GM23338 (cell line): ENCODE measurements at regions not wholly inside any gene's neighbourhood (a gene's known extent, or its start where the extent isn't known, plus 50 kb on each side); places are given as distances from the start of the nearest gene placed in this dataset.

Source experiments
- ATAC-seq: fragments of 200-7000 bp; cut with Tn5 transposase; 3 replicates; pipeline ENCODE4 v1.9.1; 2020
- DNase-seq: peaks from one replicate; pipeline ENCODE4 v3.0.0-alpha.2; 2015; ENCODE audit warnings: low spot score
- H2AFZ ChIP-seq: fragments of 200-600 bp; sonication (generic); 2 replicates; pipeline ENCODE4 v1.8.0; 2016; ENCODE audit warnings: antibody characterized with exemption, mild to moderate bottlenecking, moderate library complexity
- H3F3A ChIP-seq: fragments of 200-600 bp; sonication (generic); replicated peaks from 2 replicates; pipeline ENCODE4 v1.8.0; 2017; ENCODE audit warnings: antibody characterized with exemption, mixed run types, low read depth
- H3K27ac ChIP-seq: fragments of 200-600 bp; sonication (generic); 2 replicates; pipeline ENCODE4 v1.6.1; 2016; ENCODE audit warnings: low read depth
- H3K27me3 ChIP-seq: fragments of 200-600 bp; sonication (generic); 2 replicates; pipeline ENCODE4 v1.8.0; 2016; ENCODE audit warnings: mild to moderate bottlenecking, mixed run types, moderate library complexity; ENCODE audit not compliant: insufficient read depth
- H3K36me3 ChIP-seq: fragments of 200-600 bp; sonication (generic); 2 replicates; pipeline ENCODE4 v1.8.0; 2016; ENCODE audit warnings: mild to moderate bottlenecking; ENCODE audit not compliant: insufficient read depth
- H3K4me1 ChIP-seq: fragments of 200-600 bp; sonication (generic); 2 replicates; pipeline ENCODE4 v1.8.0; 2016; ENCODE audit warnings: mild to moderate bottlenecking, moderate library complexity; ENCODE audit not compliant: insufficient read depth
- H3K4me2 ChIP-seq: fragments of 200-600 bp; sonication (generic); 2 replicates; pipeline ENCODE4 v1.7.1; 2017; ENCODE audit warnings: mixed run types
- H3K4me3 ChIP-seq: fragments of 200-600 bp; sonication (generic); 2 replicates; pipeline ENCODE4 v1.6.1; 2016; ENCODE audit warnings: mixed run types
- H3K79me2 ChIP-seq: fragments of 200-600 bp; sonication (generic); replicated peaks from 2 replicates; pipeline ENCODE4 v1.8.0; 2017; ENCODE audit warnings: mild to moderate bottlenecking; ENCODE audit not compliant: insufficient read depth
- H3K9me2 ChIP-seq: fragments of 200-600 bp; sonication (generic); 2 replicates; pipeline ENCODE4 v1.8.0; 2017; ENCODE audit not compliant: insufficient read depth
- H4K20me1 ChIP-seq: fragments of 200-600 bp; sonication (generic); replicated peaks from 2 replicates; pipeline ENCODE4 v1.8.0; 2017; ENCODE audit warnings: mild to moderate bottlenecking; ENCODE audit not compliant: insufficient read depth
- H3K27ac Mint-ChIP-seq: 2 replicates; pipeline ENCODE4 v1.8.0; 2020; ENCODE audit warnings: inconsistent platforms, mild to moderate bottlenecking, moderate library complexity, mixed read lengths
- H3K27me3 Mint-ChIP-seq: 3 replicates; pipeline ENCODE4 v1.8.0; 2022; ENCODE audit warnings: low read depth, mild to moderate bottlenecking, moderate library complexity, mixed read lengths, inconsistent platforms; ENCODE audit not compliant: insufficient read depth, poor library complexity
- H3K36me3 Mint-ChIP-seq: 3 replicates; pipeline ENCODE4 v1.8.0; 2021; ENCODE audit warnings: low read depth, mild to moderate bottlenecking, inconsistent platforms, moderate library complexity, mixed read lengths
- H3K4me1 Mint-ChIP-seq: 3 replicates; pipeline ENCODE4 v1.8.0; 2020; ENCODE audit warnings: mild to moderate bottlenecking, inconsistent platforms, mixed read lengths
- H3K4me3 Mint-ChIP-seq: 3 replicates; pipeline ENCODE4 v1.8.0; 2021; ENCODE audit warnings: moderate library complexity, mild to moderate bottlenecking, inconsistent platforms, mixed read lengths
- H3K9me3 Mint-ChIP-seq: 3 replicates; pipeline ENCODE4 v1.8.0; 2020; ENCODE audit warnings: moderate library complexity, mild to moderate bottlenecking, inconsistent platforms, mixed read lengths
- CREB1 ChIP-seq: fragments of 250-450 bp; sonication (Bioruptor Pico); IDR thresholded peaks from 2 replicates; pipeline ENCODE4 v1.5.0; 2020; ENCODE audit warnings: low read depth, mild to moderate bottlenecking, moderate library complexity
- ETS1 ChIP-seq: IDR thresholded peaks from 2 replicates; pipeline ENCODE4 v1.6.1; 2016; ENCODE audit warnings: antibody characterized with exemption
- EZH2 ChIP-seq: fragments of 200-600 bp; sonication (generic); IDR thresholded peaks from one replicate; pipeline ENCODE4 v1.8.0; 2017; ENCODE audit warnings: antibody characterized with exemption, mild to moderate bottlenecking, low read depth; ENCODE audit not compliant: unreplicated experiment
- EZH2phosphoT487 ChIP-seq: fragments of 200-600 bp; sonication (generic); IDR thresholded peaks from one replicate; pipeline ENCODE4 v1.8.1; 2018; ENCODE audit warnings: antibody characterized with exemption; ENCODE audit not compliant: unreplicated experiment
- JUNB ChIP-seq: IDR thresholded peaks from one replicate; pipeline ENCODE4 v1.6.1; 2016; ENCODE audit warnings: antibody characterized with exemption; ENCODE audit not compliant: unreplicated experiment
- NANOG ChIP-seq: IDR thresholded peaks from 2 replicates; pipeline ENCODE4 v1.6.1; 2016; ENCODE audit warnings: antibody characterized with exemption, borderline replicate concordance
- REST ChIP-seq: IDR thresholded peaks from one replicate; pipeline ENCODE4 v1.6.1; 2018; ENCODE audit warnings: antibody characterized with exemption; ENCODE audit not compliant: unreplicated experiment
- ZNF114 ChIP-seq: fragments of 250-450 bp; sonication (Bioruptor Pico); IDR thresholded peaks from 2 replicates; pipeline ENCODE4 v1.5.0; 2020; ENCODE audit warnings: mild to moderate bottlenecking, moderate library complexity
- ZNF331 ChIP-seq: fragments of 250-450 bp; sonication (Bioruptor Pico); IDR thresholded peaks from 2 replicates; pipeline ENCODE4 v1.5.0; 2020; ENCODE audit warnings: low read depth, mild to moderate bottlenecking, moderate library complexity
- ZNF462 ChIP-seq: fragments of 250-450 bp; sonication (Bioruptor Pico); IDR thresholded peaks from 2 replicates; pipeline ENCODE4 v1.5.0; 2020; ENCODE audit warnings: mild to moderate bottlenecking, moderate library complexity

- TF ChIP-seq ZNF462 (CRISPR knock-in tag), result no peak
- no peak for TF ChIP-seq EZH2
- TF ChIP-seq ZNF114, result no peak
These were observed 905.3 kb upstream of the INTU start (continued) for GRCh38 chr4:126727461-126727860.

- H3K4me3 ChIP-seq, result no peak overlapping the region
- no peak overlapping the region for H3K4me2 ChIP-seq
- H3F3A ChIP-seq, result no peaks in the 10 kb centered on the region
- no peaks in the 10 kb centered on the region for H3K36me3 Mint-ChIP-seq
- no peak overlapping the region for H3K27ac Mint-ChIP-seq
- H3K79me2 ChIP-seq, result no peaks in the 10 kb centered on the region
- DNase-seq (no peak), ATAC-seq (no peak)
- no peaks in the 10 kb centered on the region for H3K27me3 Mint-ChIP-seq
- no peaks in the 10 kb centered on the region for H4K20me1 ChIP-seq
- H2AFZ ChIP-seq, result no peak overlapping the region
- H3K27ac ChIP-seq, result no peak overlapping the region
- H3K27me3 ChIP-seq, result no peaks in the 10 kb centered on the region
- H3K4me1 ChIP-seq, result peaks cover 5% of the 10 kb centered on the region
- H3K4me1 Mint-ChIP-seq, result peaks cover 2% of the 10 kb centered on the region; the same call in 1 of the 3 replicates
- H3K4me3 Mint-ChIP-seq, result no peak overlapping the region
- H3K9me3 Mint-ChIP-seq, result no peaks in the 10 kb centered on the region
- H3K36me3 ChIP-seq, result no peaks in the 10 kb centered on the region
- H3K9me2 ChIP-seq, result no peaks in the 10 kb centered on the region
- TF ChIP-seq REST, result no peak
- no peak for TF ChIP-seq CREB1 (CRISPR knock-in tag)
- no peak for TF ChIP-seq ETS1
- TF ChIP-seq ZNF114, result no peak
- no peak for TF ChIP-seq NANOG
- TF ChIP-seq JUNB, result no peak
- TF ChIP-seq EZH2phosphoT487, result no peak
- TF ChIP-seq ZNF331, result no peak
These were observed 901.7 kb upstream of the INTU start for GRCh38 chr4:126731062-126731461.
